K562 (cell line): ENCODE measurements at regions not wholly inside any gene's neighbourhood (a gene's known extent, or its start where the extent isn't known, plus 50 kb on each side); places are given as distances from the start of the nearest gene placed in this dataset.

Source experiments
- ATAC-seq: fragments of 200-7000 bp; cut with Tn5 transposase; 3 replicates; pipeline ENCODE4 v1.9.1; 2020; ENCODE audit warnings: moderate library complexity
- BruUV-seq: library from RNA; stranded (reverse); fragments of 400-500 nt; replicated peaks from 2 replicates; lab custom pipeline; 2021; lab: Mats Ljungman, UMichigan
- CTCF ChIA-PET: fragments of 300-600 bp; formaldehyde crosslinking; extraction: SDS; loops from one replicate; lab custom pipeline; 2021; ENCODE audit warnings: low intra/inter-chr PET ratio; lab: Yijun Ruan, JAX
- POLR2A ChIA-PET: fragments of 300-600, 350-650 bp; sonication (Branson Sonifier 250); formaldehyde crosslinking; extraction: SDS; loops from one replicate; lab custom pipeline; 2021; ENCODE audit warnings: antibody characterized with exemption, inconsistent platforms; lab: Yijun Ruan, JAX
- DNase-seq, 4 experiments: peaks; one replicate each; pipeline versions ENCODE4 v3.0.0 to v3.0.0-alpha.2; 2011 to 2018; ENCODE audit warnings: low spot score in 3 of 4, mixed read lengths in 3 of 4; ENCODE audit errors: extremely low read depth in 1 of 4
- FAIRE-seq: peaks from 2 replicates; lab custom pipeline; 2011; peaks lifted over from hg19 to GRCh38; lab: Jason Lieb, UNC
- H2AFZ ChIP-seq: 2 replicates; pipeline ENCODE4 v1.6.0; 2011; ENCODE audit warnings: low read depth, low read length, control low read depth, inconsistent platforms
- H3K27ac ChIP-seq: fragments of 200-600 bp; 3 replicates; pipeline ENCODE4 v1.8.0; 2011; ENCODE audit warnings: low read depth, mild to moderate bottlenecking, control low read depth, inconsistent platforms, low read length, moderate library complexity, mixed read lengths; ENCODE audit errors: extremely low read depth
- H3K27me3 ChIP-seq, 2 experiments: fragments of 300-600 bp in 1 of 2; 2 replicates in 1 of 2; 3 replicates in 1 of 2; pipeline versions ENCODE4 v1.6.0 to v1.8.0; 2011; ENCODE audit warnings: inconsistent platforms in 2 of 2, low read length in 2 of 2, mild to moderate bottlenecking in 1 of 2, mixed read lengths in 1 of 2, moderate library complexity in 1 of 2; ENCODE audit not compliant: control insufficient read depth in 2 of 2, insufficient read depth in 2 of 2
- H3K36me3 ChIP-seq: fragments of 300-600 bp; 3 replicates; pipeline ENCODE4 v1.8.0; 2011; ENCODE audit warnings: mild to moderate bottlenecking, low read length, inconsistent platforms; ENCODE audit not compliant: control insufficient read depth, insufficient read depth
- H3K4me1 ChIP-seq, 2 experiments: fragments of 200-600 bp in 1 of 2; replicated peaks in 1 of 2; 2 replicates in 1 of 2; 3 replicates in 1 of 2; pipeline versions ENCODE4 v1.5.1 to v1.8.0; 2011; ENCODE audit warnings: inconsistent platforms in 2 of 2, low read length in 2 of 2, mild to moderate bottlenecking in 1 of 2, mixed read lengths in 1 of 2, moderate library complexity in 1 of 2; ENCODE audit not compliant: control insufficient read depth in 2 of 2, insufficient read depth in 2 of 2
- H3K4me2 ChIP-seq: 2 replicates; pipeline ENCODE4 v1.6.1; 2011; ENCODE audit warnings: low read length, control low read depth, inconsistent platforms, mixed read lengths; ENCODE audit not compliant: insufficient read depth
- H3K4me3 ChIP-seq: fragments of 200-600 bp; sonication (generic), shearing (Covaris generic); 2 replicates; pipeline ENCODE4 v1.5.1; 2016; ENCODE audit warnings: control low read depth, inconsistent platforms
- H3K79me2 ChIP-seq: fragments of 200-600 bp; 3 replicates; pipeline ENCODE4 v1.8.0; 2011; ENCODE audit warnings: low read length, inconsistent platforms; ENCODE audit not compliant: control insufficient read depth, insufficient read depth
- H3K9ac ChIP-seq, 2 experiments: 2 replicates each; pipeline versions ENCODE4 v1.6.0 to v1.6.1; 2011; ENCODE audit warnings: low read depth in 2 of 2, low read length in 2 of 2, control low read depth in 1 of 2, inconsistent platforms in 1 of 2, mild to moderate bottlenecking in 1 of 2, mixed read lengths in 1 of 2; ENCODE audit not compliant: insufficient read depth in 1 of 2
- H3K9me1 ChIP-seq: one replicate; pipeline ENCODE4 v1.6.0; 2011; ENCODE audit warnings: inconsistent platforms, mild to moderate bottlenecking, low read length, moderate library complexity; ENCODE audit not compliant: control insufficient read depth, insufficient read depth
- H3K9me3 ChIP-seq: replicated peaks from 2 replicates; pipeline ENCODE4 v1.5.1; 2011; ENCODE audit warnings: low read depth, low read length, inconsistent platforms; ENCODE audit not compliant: control insufficient read depth, insufficient read depth
- H4K20me1 ChIP-seq: replicated peaks from 2 replicates; pipeline ENCODE4 v1.6.1; 2011; ENCODE audit warnings: low read length, inconsistent platforms, mixed read lengths; ENCODE audit not compliant: control insufficient read depth, insufficient read depth
- BMI1 ChIP-seq: fragments of 150-350 bp; IDR thresholded peaks from 2 replicates; pipeline ENCODE4 v1.6.1; 2014; ENCODE audit warnings: low read length
- BRD4 ChIP-seq: fragments of 200-600 bp; sonication (generic); IDR thresholded peaks from 2 replicates; pipeline ENCODE4 v1.6.1; 2017; ENCODE audit warnings: inconsistent platforms
- FOXM1 ChIP-seq, 2 experiments: fragments of 450-650 bp in 1 of 2; sonication (generic) in 1 of 2; formaldehyde crosslinking in 1 of 2; IDR thresholded peaks; 2 replicates each; pipeline versions ENCODE4 v1.6.1 to v1.9.0; 2017 to 2022; ENCODE audit warnings: low read depth in 2 of 2, mild to moderate bottlenecking in 2 of 2, missing genetic modification reagents in 1 of 2, moderate library complexity in 1 of 2
- KLF13 ChIP-seq: fragments of 450-650 bp; IDR thresholded peaks from 2 replicates; pipeline ENCODE4 v1.6.1; 2016; ENCODE audit warnings: missing genetic modification characterization, low read depth, mild to moderate bottlenecking, missing compliant biosample characterization, moderate library complexity, borderline replicate concordance
- MEF2D ChIP-seq: conservative IDR thresholded peaks from 2 replicates; pipeline ENCODE4 v1.6.1; 2016; ENCODE audit warnings: low read depth, missing genetic modification characterization, missing compliant biosample characterization
- NR2C2 ChIP-seq, 2 experiments: fragments of 200-800 bp in 1 of 2; sonication (Bioruptor generic) in 1 of 2; sonication (generic) in 1 of 2; formaldehyde crosslinking in 1 of 2; IDR thresholded peaks; 2 replicates each; pipeline versions ENCODE4 v1.6.1 to v1.8.0; 2016 to 2022; ENCODE audit warnings: mild to moderate bottlenecking in 1 of 2, missing compliant biosample characterization in 1 of 2, missing genetic modification characterization in 1 of 2, missing genetic modification reagents in 1 of 2
- RB1 ChIP-seq: fragments of 450-650 bp; IDR thresholded peaks from 2 replicates; pipeline ENCODE4 v1.6.1; 2017; ENCODE audit warnings: low read depth, mild to moderate bottlenecking
- WGBS: fragments of 100-300 bp; shearing (Covaris generic); methylation state at CpG from one replicate; pipeline ENCODE4 v1.1.6; 2016; ENCODE audit warnings: low coverage, mixed read lengths; ENCODE audit not compliant: insufficient coverage; ENCODE audit errors: missing lambda C conversion rate; 5-methylcytosine and 5-hydroxymethylcytosine counted together
- in situ Hi-C: fragments of 300-500 bp; cut with MboI; formaldehyde crosslinking; loops from 4 replicates; pipeline ENCODE4 v1.15.0; 2018; ENCODE audit warnings: inconsistent platforms, mixed read lengths
- intact Hi-C: fragments of 100-400 bp; cut with micrococcal nuclease; formaldehyde crosslinking; loops from 2 replicates; pipeline ENCODE4 v1.14.2; 2022

GRCh38 chr4:57324673-57325307 is 214.6 kb upstream of the IGFBP7 start:
- no peaks in the 10 kb centered on the region for H4K20me1 ChIP-seq
- WGBS, result 0% methylated on average over 4 of the region's 4 CpGs
- H3K9me1 ChIP-seq, result no peaks in the 10 kb centered on the region
- H3K79me2 ChIP-seq, result no peaks in the 10 kb centered on the region
- H3K9ac ChIP-seq, result no peak overlapping the region
- no peak overlapping the region for H3K4me3 ChIP-seq
- no peak overlapping the region for H3K27ac ChIP-seq
- no peak overlapping the region for H3K4me2 ChIP-seq
- no peak for TF ChIP-seq BMI1
- TF ChIP-seq, all 486 proteins: peak for 0
- no peaks in the 10 kb centered on the region for H3K36me3 ChIP-seq
- H3K9me3 ChIP-seq, result no peaks in the 10 kb centered on the region
- ATAC-seq, result no peak
- no peak for FAIRE-seq
- intact Hi-C loops (no loop called here), in situ Hi-C loops (no loop called here)
- H2AFZ ChIP-seq, result no peak overlapping the region
- no peak for DNase-seq
- no peaks in the 10 kb centered on the region for H3K27me3 ChIP-seq
- BruUV-seq, result no TSS peak
- H3K4me1 ChIP-seq, result no peaks in the 10 kb centered on the region
- ChIA-PET POLR2A (no interaction called here), CTCF (no interaction called here)

GRCh38 chr4:57320849-57321248 is 210.7 kb upstream of the IGFBP7 start:
- no TSS peak for BruUV-seq
- Histone ChIP-seq H3K4me3 (no peak overlapping the region), H3K27ac (no peak overlapping the region), H3K79me2 (no peaks in the 10 kb centered on the region), H3K4me1 (no peaks in the 10 kb centered on the region), H3K4me2 (no peak overlapping the region), H4K20me1 (no peaks in the 10 kb centered on the region), H2AFZ (no peak overlapping the region), H3K27me3 (no peaks in the 10 kb centered on the region), H3K9ac (no peak overlapping the region), H3K9me1 (no peaks in the 10 kb centered on the region), H3K36me3 (no peaks in the 10 kb centered on the region)
- intact Hi-C loops, result no loop called here
- 3% methylated on average over 4 of the region's 4 CpGs for WGBS
- FAIRE-seq (no peak), ATAC-seq (no peak), DNase-seq (no peak)
- ChIA-PET POLR2A (no interaction called here), CTCF (no interaction called here)
- in situ Hi-C loops, result no loop called here
- TF ChIP-seq MEF2D (no peak), KLF13 (tag) (no peak), BRD4 (no peak), NR2C2 (CRISPR knock-in tag; IDR thresholded peaks at IDR 0.05) (no peak), NR2C2 (tag; IDR thresholded peaks at IDR 0.05) (no peak), RB1 (no peak), FOXM1 (IDR thresholded peaks at IDR 0.05; ENCODE audit: low read depth) (no peak), FOXM1 (CRISPR knock-in tag; IDR thresholded peaks at IDR 0.05; ENCODE audit: low read depth) (no peak)
- TF ChIP-seq, all 486 proteins: peak for 0
- H3K9me3 ChIP-seq, result no peaks in the 10 kb centered on the region
